HG03108 (cell line): ENCODE measurements at regions not wholly inside any gene's neighbourhood (a gene's known extent, or its start where the extent isn't known, plus 50 kb on each side); places are given as distances from the start of the nearest gene placed in this dataset.

Source experiments
- ATAC-seq: cut with Tn5 transposase; IDR thresholded peaks from one replicate; pipeline ENCODE4 v1.9.1; 2021; ENCODE audit warnings: moderate library complexity; ENCODE audit not compliant: unreplicated experiment

GRCh38 chr4:159723341-159724048 lies 620.6 kb downstream of the RAPGEF2 start:
- ATAC-seq, result no peak

DNA sequence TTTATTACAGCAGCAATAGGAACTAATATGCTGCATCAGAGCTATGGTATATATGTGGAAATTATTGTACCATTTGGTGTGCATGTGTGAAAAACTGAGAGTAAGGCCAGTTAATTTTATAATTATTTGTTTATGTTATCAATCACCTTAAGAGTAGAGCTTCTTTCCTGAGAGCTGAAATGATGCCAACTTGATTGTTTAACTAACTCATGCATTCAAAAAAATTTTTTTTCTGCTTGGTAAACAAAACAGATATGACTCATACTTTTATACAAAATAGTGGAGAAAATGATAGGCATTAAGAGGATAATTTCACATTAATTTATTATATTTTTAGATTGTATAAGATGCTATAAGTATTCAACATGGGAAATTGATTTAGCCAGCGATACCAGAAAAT lies 622.7 kb downstream of the RAPGEF2 start:
- no peak for ATAC-seq

DNA sequence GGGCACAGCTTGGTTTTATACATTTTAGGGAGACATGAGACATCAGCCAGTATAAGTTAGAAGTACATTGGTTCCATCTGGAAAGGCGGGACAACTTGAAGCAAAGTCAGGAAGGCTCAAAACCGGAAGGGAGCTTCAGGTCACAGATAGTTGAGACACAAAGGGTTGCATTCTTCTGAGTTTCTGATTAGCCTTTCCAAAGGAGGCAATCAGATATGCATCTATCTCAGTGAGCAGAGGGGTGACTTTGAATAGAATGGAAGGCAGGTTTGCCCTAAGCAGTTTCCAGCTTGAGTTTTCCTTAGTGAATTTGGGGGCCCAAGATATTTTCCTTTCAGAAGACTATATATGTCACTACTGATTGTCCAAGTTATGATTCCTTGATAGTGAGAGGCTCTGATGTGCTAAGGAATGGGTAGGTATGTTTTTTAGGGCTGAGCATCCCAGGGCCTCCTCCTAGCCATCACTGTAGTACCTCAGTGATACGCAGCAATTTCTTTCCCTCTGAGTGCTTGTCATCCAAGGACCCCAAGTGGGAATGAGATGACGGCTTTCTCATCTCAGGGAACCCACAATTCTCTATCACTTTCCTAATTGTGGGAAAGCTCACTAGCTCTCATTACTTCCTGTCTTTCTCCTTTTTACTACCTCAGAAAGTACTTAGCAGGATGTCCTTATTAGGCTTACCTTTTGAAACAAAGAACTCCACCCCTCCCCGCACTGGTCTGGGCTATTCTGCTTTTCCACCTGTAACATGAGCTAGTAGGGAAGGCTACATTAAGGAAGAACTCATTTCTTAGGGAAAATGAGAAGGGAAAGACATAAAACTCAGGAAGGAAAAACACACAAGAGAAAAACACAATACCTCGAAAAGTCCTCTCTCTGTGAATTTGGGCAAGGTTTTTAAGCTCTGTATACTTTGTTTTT lies 632.7 kb downstream of the RAPGEF2 start:
- no peak for ATAC-seq

DNA sequence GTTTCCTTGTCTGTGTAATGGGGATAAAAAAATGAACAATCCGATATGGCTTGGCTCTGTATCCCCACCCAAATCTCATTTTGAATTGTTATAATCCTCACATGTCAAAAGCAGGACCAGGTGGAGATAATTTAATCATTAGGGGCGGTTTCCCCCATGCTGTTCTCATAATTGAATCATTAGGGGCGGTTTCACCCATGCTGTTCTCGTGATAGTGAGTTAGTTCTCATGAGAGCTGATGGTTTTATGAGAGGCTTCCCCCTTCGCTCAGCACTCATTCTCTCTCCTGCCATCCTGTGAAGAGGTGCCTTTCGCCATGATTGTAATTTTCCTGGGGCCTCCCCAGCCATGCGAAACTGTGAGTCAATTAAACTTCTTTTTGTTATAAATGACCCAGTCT lies 633.5 kb downstream of the RAPGEF2 start:
- no peak for ATAC-seq

GRCh38 chr4:159743971-159744370 lies 641.1 kb downstream of the RAPGEF2 start:
- no peak for ATAC-seq

DNA sequence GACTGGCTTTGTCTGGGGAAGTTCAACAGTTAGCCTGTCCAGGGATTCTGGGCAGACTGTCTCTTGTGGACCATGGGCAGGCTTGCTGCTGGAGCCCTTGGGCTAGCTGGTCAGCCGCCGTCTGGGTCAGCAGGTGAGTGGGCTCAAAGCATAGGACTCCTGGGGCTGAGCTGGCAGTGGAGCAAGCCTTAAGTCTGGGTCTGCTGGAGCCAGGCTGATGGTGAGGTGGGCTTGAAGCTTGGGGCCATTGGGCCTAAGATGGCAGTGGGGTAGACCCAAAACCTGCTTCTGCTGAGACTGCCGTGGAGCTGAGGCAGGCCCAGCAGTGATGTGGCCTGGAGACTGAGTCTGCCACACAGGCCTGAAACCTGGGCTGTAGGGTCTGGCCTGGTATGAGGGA lies 645.1 kb downstream of the RAPGEF2 start:
- ATAC-seq, result no peak

DNA sequence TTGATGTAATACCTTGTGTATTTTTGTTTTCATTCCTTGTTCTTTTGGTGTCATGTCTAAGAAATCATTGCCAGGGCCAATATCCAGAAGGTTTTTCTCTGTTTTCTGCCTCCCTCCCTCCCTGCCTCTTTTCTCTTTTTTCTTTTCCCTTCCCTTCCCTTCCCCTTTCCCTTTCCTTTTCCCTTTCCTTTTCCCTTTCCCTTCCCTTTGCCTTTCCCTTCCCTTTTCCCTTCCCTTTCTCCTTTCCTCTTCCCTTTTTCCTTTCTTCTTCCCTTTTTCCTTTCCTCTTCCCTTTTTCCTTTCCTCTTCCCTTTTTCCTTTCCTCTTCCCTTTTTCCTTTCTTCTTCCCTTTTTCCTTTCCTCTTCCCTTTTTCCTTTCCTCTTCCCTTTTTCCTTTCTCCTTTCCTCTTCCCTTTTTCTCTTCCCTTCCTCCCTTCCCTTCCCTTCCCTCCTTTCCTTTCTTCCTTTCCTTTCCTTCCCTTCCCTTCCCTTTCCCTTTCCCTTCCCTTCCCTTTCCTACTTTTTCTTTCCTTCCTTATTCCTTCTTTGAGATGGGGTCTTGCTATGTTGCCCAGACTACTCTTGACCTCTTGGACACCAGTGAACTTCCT lies 646.1 kb downstream of the RAPGEF2 start:
- no peak for ATAC-seq

DNA sequence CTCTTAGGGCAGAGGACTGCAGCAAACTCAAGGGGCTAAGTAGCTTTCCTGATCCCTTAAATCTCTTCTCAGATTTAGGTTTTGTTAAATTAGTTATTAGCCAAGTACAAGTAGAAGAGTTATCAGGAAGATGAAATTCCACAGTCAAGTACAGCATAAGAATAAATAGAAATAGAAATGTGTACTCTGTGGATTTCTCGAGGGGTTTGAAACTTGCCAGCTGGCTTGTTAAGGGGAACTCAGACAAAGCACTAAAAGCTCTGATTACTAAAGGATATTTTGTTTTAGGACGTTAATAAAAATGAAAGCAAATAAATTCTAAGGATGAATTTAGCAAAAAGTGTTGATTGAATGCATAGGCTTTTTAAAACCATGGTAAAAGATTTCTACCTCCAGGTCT lies 654.6 kb downstream of the RAPGEF2 start:
- ATAC-seq, result no peak

DNA sequence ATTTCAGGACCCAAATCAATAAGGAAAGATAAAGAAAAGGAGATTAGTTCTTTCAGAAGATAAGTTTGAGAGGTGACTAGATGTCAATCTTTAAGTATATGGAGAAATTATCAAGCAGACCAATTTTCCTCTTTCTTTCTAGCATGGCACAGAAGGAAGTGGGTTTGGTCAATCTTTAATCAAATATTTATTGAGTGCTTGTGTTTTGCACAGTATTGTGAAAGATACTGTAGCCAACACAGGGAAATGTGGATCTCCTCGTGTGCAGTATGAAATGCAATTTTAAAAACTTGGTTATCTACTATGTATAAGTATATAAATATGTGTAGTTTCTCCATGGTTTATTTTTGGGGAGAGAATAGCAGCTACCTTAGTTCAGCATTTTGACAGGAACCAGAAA lies 655.2 kb downstream of the RAPGEF2 start:
- no peak for ATAC-seq

DNA sequence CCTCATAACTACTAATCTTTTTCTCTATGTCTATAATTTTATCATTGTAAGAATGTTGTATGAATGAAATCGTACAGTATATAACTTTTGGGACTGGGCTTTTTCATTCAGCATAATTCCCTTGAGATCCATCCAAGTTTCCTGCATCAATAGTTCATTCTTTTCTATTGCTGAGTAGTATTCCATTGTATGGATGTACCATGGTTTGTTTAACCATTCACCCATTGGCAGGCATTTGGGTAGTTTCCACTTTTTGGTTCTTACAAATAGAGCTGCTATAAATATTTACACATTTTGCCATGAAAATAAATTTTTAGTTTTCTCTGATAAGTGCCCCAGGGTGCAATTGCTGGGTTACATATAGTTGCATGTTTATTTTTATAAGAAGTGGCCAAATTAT lies 659.8 kb downstream of the RAPGEF2 start:
- no peak for ATAC-seq

- no peak for ATAC-seq
Measured at GRCh38 chr4:159764343-159764952, 661.6 kb downstream of the RAPGEF2 start.

- no peak for ATAC-seq
Measured at GRCh38 chr4:159765382-159765781, 662.5 kb downstream of the RAPGEF2 start.

DNA sequence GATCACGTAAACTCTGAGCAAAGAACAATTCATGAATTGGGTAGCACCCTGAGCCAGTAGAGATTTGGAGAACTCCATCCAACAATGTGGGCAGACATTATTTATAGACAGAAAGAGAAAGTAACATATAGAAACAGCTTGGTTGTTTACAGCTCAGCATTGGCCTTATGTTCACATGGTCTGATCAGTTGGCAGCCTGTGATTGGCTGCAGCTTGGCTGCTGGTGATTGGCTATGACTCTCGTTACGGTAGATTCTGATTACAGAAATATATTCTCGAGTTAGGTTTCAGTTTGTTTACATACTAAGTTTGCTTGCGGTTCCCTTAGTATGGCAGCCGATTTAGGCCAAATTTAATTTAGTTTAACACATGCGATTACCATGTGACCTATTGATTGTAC lies 663.4 kb downstream of the RAPGEF2 start:
- no peak for ATAC-seq

DNA sequence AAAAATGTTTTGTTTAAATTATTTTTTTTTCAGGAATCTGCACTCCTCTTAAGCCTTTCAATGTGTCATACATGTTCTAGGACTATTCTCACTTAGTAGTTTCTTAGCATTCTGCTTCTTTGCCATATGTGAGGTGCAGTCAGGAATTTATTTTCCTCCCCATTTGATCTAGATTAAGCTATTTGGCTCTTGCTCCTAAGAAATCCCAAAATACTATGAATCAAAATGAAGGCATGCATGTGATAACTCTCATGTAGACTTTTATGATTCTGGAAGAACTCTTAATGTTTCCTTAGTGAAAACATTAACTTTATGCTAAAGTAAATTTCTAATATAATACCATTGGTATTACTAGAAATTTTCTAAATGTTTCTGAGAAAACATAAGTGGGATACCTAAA lies 664.5 kb downstream of the RAPGEF2 start:
- ATAC-seq, result no peak

DNA sequence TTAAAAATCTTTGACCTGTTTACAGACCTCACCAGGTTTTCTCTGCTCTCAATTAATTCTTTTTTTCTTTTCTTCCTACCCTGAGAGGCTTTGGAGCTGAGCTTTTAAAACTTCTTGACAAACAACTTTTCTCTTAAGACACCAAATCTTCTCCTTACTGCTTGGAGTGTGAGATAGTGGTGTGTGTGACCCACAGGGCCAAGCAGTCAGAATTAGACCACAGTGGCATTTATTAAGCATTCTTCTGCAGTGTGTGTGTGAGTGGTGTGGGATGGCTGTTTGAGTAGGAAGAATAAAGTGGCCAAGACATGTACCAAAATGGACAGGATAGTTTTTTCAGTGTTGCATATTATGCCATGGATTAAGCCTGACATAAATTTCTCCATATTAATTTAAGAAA lies 665.1 kb downstream of the RAPGEF2 start:
- ATAC-seq, result no peak

GRCh38 chr4:159770401-159770800 lies 667.5 kb downstream of the RAPGEF2 start:
- no peak for ATAC-seq

GRCh38 chr4:159770969-159771368 lies 668.1 kb downstream of the RAPGEF2 start:
- no peak for ATAC-seq

- no peak for ATAC-seq
Measured at GRCh38 chr4:159776961-159777360, 674.1 kb downstream of the RAPGEF2 start.

- ATAC-seq, result no peak
Measured at GRCh38 chr4:159777689-159778088, 674.8 kb downstream of the RAPGEF2 start.

- ATAC-seq, result no peak
Measured at GRCh38 chr4:159778298-159778697, 675.4 kb downstream of the RAPGEF2 start.

DNA sequence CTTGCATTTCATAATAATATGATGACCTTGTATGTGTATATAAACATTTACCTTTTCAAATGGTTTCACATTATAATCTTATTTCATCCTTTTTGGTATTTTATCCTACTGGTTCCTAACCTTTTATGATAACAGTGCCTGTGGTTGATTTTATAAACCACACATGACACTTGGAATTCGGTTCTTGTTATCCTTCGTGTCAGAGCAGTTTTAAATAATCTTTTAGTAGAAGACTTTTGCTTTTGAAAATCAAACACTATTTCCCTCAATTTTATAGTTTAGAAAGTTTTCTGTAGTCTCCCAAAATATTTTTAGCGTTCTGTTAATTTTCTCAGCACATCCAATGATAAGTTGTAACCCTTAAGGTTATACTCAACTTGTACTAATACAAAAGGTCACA lies 676.8 kb downstream of the RAPGEF2 start:
- no peak for ATAC-seq
